ENCODE measurements at regions not wholly inside any gene's neighbourhood (a gene's known extent, or its start where the extent isn't known, plus 50 kb on each side); places are given as distances from the start of the nearest gene placed in this dataset.
"Not testable (repeated sequence)": the region's sequence is repeated elsewhere in the genome, so short reads cannot be mapped to it uniquely, and the experiment has no call there.

DNA sequence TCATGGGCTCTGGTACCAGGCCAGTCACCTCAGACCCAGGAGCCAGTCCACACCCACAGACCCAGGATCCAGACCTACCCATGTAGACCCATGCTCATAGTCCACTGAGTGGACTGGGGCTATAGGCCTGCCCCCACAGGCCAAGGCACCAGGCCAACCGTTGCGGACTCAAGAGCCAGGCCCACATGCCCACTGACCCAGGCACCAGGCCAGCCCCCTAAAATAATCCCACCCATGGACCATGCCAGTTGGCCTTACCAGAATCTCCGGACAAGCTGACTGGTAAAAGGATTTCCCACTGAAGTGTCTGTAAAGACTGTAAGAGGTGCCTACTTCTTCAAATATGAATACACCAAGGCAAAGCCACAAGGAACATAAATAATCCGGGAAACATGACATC is 278.2 kb downstream of the CNTNAP3 start:
- H4K20me1 ChIP-seq (replicated peaks; ENCODE audit: control insufficient read depth, extremely low read depth, insufficient read depth, low read length); H3K79me2 ChIP-seq (ENCODE audit: control insufficient read depth, insufficient read depth, low read length); H3K4me3 ChIP-seq (replicated peaks in 1 of 3; ENCODE audit: insufficient read depth in 1 of 3, low read depth in 1 of 3, low read length in 3 of 3); H3K4me2 ChIP-seq (ENCODE audit: insufficient read depth, low read length); DNase-seq (ENCODE audit: low read depth, low spot score); H3K9me1 ChIP-seq (replicated peaks; ENCODE audit: control insufficient read depth, extremely low read depth, insufficient read depth, low read length); H3K27ac ChIP-seq (ENCODE audit: insufficient read depth, low read depth, low read length); H3K9me3 ChIP-seq (replicated peaks; ENCODE audit: control insufficient read depth, insufficient read depth, low read length); FAIRE-seq; H3K4me1 ChIP-seq (ENCODE audit: control insufficient read depth, extremely low read depth, insufficient read depth, low read length); BruUV-seq (replicated peaks); dilution Hi-C loops (cut with MboI; ENCODE audit: extremely low pct_ligation_motif_present, low sequenced_read_pairs); H3K36me3 ChIP-seq (ENCODE audit: control insufficient read depth in 2 of 2, extremely low read depth in 1 of 2, insufficient read depth in 2 of 2, low read length in 2 of 2); H3K27me3 ChIP-seq (ENCODE audit: control insufficient read depth in 2 of 2, insufficient read depth in 2 of 2, low read length in 2 of 2); CTCF ChIA-PET; intact Hi-C loops (cut with micrococcal nuclease); H2AFZ ChIP-seq (ENCODE audit: low read depth, low read length); H3K9ac ChIP-seq (replicated peaks; ENCODE audit: extremely low read depth, insufficient read depth, low read length); POLR2A ChIA-PET: not testable (repeated sequence)

DNA sequence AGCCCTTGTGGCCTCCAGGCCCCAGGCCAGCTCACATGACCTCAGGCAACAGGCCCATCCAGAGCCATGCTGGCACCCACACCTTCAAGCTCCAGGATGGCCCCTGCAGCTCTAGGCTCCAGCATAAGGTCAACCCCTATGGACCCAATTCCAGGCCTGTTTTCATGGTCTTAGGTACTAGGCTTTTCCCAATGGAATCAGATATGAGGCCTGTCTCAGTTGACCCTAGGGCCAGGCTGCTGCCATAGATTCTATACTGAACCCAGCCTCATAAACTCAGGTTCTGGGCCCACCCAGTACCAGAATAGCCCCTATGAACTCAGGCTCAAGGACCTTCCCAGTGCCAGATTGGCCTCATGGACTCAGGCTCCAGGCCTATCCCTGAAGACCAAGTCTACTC is 278.6 kb downstream of the CNTNAP3 start:
- H3K27ac ChIP-seq (ENCODE audit: insufficient read depth, low read depth, low read length); H3K4me2 ChIP-seq (ENCODE audit: insufficient read depth, low read length); BruUV-seq (replicated peaks); H3K9ac ChIP-seq (replicated peaks; ENCODE audit: extremely low read depth, insufficient read depth, low read length); H3K79me2 ChIP-seq (ENCODE audit: control insufficient read depth, insufficient read depth, low read length); H3K9me1 ChIP-seq (replicated peaks; ENCODE audit: control insufficient read depth, extremely low read depth, insufficient read depth, low read length); H2AFZ ChIP-seq (ENCODE audit: low read depth, low read length); CTCF ChIA-PET; POLR2A ChIA-PET; dilution Hi-C loops (cut with MboI; ENCODE audit: extremely low pct_ligation_motif_present, low sequenced_read_pairs); H3K36me3 ChIP-seq (ENCODE audit: control insufficient read depth in 2 of 2, extremely low read depth in 1 of 2, insufficient read depth in 2 of 2, low read length in 2 of 2); FAIRE-seq; H3K9me3 ChIP-seq (replicated peaks; ENCODE audit: control insufficient read depth, insufficient read depth, low read length); intact Hi-C loops (cut with micrococcal nuclease); H3K4me1 ChIP-seq (ENCODE audit: control insufficient read depth, extremely low read depth, insufficient read depth, low read length); H4K20me1 ChIP-seq (replicated peaks; ENCODE audit: control insufficient read depth, extremely low read depth, insufficient read depth, low read length); H3K27me3 ChIP-seq (ENCODE audit: control insufficient read depth in 2 of 2, insufficient read depth in 2 of 2, low read length in 2 of 2); DNase-seq (ENCODE audit: low read depth, low spot score); H3K4me3 ChIP-seq (replicated peaks in 1 of 3; ENCODE audit: insufficient read depth in 1 of 3, low read depth in 1 of 3, low read length in 3 of 3): not testable (repeated sequence)

DNA sequence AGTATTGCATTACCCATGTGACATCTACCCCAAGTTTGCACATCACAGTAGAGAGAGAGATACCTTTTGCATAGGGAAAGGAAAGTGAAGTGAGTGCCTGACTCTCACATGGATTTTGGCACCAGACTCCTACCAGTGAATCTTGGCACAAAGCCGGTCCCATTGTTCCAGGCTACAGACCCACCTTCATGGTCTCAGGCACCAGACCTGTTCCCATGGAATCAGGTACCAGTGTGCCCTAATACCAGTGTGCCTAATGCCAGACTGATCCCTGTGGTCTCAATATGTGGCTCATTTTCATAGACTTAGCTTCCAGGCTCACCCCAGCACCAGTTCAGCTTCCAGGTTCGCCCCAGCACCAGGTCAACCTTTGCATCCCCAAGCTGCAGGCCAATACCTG is 279.1 kb downstream of the CNTNAP3 start:
- CTCF ChIA-PET; H3K9me1 ChIP-seq (replicated peaks; ENCODE audit: control insufficient read depth, extremely low read depth, insufficient read depth, low read length); H3K79me2 ChIP-seq (ENCODE audit: control insufficient read depth, insufficient read depth, low read length); H3K36me3 ChIP-seq (ENCODE audit: control insufficient read depth in 2 of 2, extremely low read depth in 1 of 2, insufficient read depth in 2 of 2, low read length in 2 of 2); H3K4me2 ChIP-seq (ENCODE audit: insufficient read depth, low read length); H3K4me3 ChIP-seq (replicated peaks in 1 of 3; ENCODE audit: insufficient read depth in 1 of 3, low read depth in 1 of 3, low read length in 3 of 3); H4K20me1 ChIP-seq (replicated peaks; ENCODE audit: control insufficient read depth, extremely low read depth, insufficient read depth, low read length); H3K4me1 ChIP-seq (ENCODE audit: control insufficient read depth, extremely low read depth, insufficient read depth, low read length); H2AFZ ChIP-seq (ENCODE audit: low read depth, low read length); H3K27me3 ChIP-seq (ENCODE audit: control insufficient read depth in 2 of 2, insufficient read depth in 2 of 2, low read length in 2 of 2); H3K27ac ChIP-seq (ENCODE audit: insufficient read depth, low read depth, low read length); FAIRE-seq; intact Hi-C loops (cut with micrococcal nuclease); BruUV-seq (replicated peaks); H3K9ac ChIP-seq (replicated peaks; ENCODE audit: extremely low read depth, insufficient read depth, low read length); H3K9me3 ChIP-seq (replicated peaks; ENCODE audit: control insufficient read depth, insufficient read depth, low read length); POLR2A ChIA-PET; DNase-seq (ENCODE audit: low read depth, low spot score); dilution Hi-C loops (cut with MboI; ENCODE audit: extremely low pct_ligation_motif_present, low sequenced_read_pairs): not testable (repeated sequence)

GRCh38 chr9:39005736-39006135 is 282.2 kb downstream of the CNTNAP3 start:
- H3K27ac ChIP-seq (ENCODE audit: insufficient read depth, low read depth, low read length); CTCF ChIA-PET; POLR2A ChIA-PET; H3K79me2 ChIP-seq (ENCODE audit: control insufficient read depth, insufficient read depth, low read length); H3K4me2 ChIP-seq (ENCODE audit: insufficient read depth, low read length); DNase-seq (ENCODE audit: low read depth, low spot score); H3K4me3 ChIP-seq (replicated peaks in 1 of 3; ENCODE audit: insufficient read depth in 1 of 3, low read depth in 1 of 3, low read length in 3 of 3); H3K27me3 ChIP-seq (ENCODE audit: control insufficient read depth in 2 of 2, insufficient read depth in 2 of 2, low read length in 2 of 2); H3K9ac ChIP-seq (replicated peaks; ENCODE audit: extremely low read depth, insufficient read depth, low read length); dilution Hi-C loops (cut with MboI; ENCODE audit: extremely low pct_ligation_motif_present, low sequenced_read_pairs); H3K4me1 ChIP-seq (ENCODE audit: control insufficient read depth, extremely low read depth, insufficient read depth, low read length); H2AFZ ChIP-seq (ENCODE audit: low read depth, low read length); H3K9me1 ChIP-seq (replicated peaks; ENCODE audit: control insufficient read depth, extremely low read depth, insufficient read depth, low read length); H3K9me3 ChIP-seq (replicated peaks; ENCODE audit: control insufficient read depth, insufficient read depth, low read length); H3K36me3 ChIP-seq (ENCODE audit: control insufficient read depth in 2 of 2, extremely low read depth in 1 of 2, insufficient read depth in 2 of 2, low read length in 2 of 2); intact Hi-C loops (cut with micrococcal nuclease); BruUV-seq (replicated peaks); H4K20me1 ChIP-seq (replicated peaks; ENCODE audit: control insufficient read depth, extremely low read depth, insufficient read depth, low read length); FAIRE-seq: not testable (repeated sequence)
